OCI-M2 (cell line): ENCODE measurements at regions not wholly inside any gene's neighbourhood (a gene's known extent, or its start where the extent isn't known, plus 50 kb on each side); places are given as distances from the start of the nearest gene placed in this dataset.

Experiments used
- DNase-seq: peaks from one replicate; lab custom pipeline; 2025; ENCODE audit not compliant: unreplicated experiment; lab: John Stamatoyannopoulos, UW

DNA sequence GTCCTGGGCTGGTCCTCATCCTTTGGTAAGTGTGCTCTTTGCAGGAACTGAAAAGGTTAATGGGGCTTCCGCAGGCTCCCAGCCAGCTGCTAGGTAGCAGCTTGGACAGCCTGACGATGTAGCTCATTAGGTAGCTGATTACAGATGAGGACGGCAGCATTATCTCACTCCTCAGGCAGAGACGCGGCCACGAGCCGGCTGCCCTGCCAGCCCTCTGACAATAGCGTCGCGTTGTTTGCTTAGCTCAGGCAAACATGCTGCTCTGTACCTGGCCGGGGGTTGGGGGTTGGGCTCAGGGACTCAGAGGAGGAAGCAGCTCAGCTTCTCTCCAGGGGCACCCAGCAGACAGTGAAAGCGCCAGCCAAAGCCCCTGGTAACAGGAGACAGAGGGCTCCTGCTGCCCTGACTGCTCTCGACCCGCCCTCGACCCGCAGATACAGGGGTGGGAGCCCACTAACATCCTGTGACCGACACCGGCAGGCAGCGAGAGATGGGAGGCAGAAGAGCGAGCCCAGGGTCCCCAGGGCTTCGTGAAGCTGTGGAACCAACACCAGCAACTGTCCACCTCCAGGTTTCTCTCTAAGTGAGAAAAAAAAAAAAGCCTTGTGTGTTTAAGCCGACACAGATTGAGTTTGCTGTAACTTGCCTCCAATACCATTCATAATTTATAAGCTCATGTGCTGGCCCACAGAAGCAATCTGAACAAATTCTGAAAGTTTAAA lies 53.4 kb upstream of the DLK1 start:
- no peak for DNase-seq

DNA sequence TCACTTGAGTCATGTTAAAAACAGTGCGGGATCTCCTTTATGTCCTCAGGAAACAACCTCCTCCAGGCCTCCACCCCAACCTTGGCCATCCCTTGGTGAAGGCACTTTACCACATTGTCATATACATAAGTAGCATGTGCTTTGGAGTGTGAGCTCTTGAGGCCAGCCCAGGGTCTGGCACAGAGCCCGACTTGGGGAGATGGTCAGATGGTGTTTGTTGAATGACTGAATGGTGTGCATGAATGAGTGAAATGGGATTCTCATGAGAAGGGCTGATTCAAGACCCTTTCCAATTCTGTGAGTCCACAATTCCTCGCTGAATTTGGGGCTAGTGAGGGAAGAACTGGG lies 52.9 kb upstream of the DLK1 start:
- no peak for DNase-seq

DNA sequence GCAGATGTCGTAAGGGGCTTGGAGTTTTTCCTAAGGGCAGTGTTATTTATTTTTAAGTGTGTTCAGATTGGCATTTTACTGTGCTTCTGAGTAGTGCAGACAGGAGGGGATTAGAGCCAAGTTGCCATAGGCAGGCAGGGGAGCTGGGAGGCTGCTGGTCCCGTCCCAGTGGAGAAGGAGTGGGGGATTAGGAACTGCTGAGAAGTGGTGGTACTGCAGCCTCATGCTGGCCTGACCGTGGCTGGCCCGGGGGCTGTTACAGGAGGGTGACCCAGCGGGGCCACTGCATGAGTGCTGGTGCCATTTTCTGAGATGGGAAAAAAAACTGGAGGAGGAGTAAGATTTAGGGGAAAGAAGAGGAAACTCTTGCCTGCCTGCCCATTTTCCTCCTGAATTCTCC lies 52.3 kb upstream of the DLK1 start:
- DNase-seq = no peak

DNA sequence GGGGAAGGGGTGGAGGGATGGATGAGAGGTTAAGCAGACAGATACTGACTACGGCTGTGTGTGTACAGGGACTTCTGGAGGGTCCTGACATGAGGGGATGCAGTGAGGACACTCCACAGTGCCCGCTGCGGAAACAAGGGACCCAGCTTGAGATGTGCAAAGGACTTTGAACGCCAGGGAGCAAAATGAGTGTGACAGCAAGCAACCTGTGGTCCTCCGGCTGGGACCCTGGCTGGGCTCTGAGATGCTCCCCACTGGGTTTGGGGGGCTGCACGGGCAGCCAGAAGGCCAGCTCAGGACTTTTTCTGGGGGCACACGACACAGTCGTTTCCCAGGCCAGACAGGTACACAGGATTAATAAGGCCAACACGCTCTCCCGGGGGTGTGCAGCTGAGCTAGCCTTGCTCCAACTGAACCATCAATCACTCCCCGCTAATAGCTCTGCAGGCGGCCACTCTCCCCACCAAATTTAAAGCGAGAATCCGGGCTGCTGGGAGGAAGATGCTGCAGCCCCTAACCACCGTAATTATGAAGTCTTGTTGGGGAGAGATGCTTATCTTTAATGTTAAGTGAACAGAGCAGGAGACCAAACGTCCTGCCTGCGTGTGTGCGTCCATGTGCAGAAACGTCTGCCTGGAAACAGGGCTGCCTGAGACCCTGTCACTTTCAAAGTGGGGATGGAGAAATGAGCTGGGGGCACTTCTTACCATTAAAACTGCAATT lies 51.6 kb upstream of the DLK1 start:
- no peak for DNase-seq

DNA sequence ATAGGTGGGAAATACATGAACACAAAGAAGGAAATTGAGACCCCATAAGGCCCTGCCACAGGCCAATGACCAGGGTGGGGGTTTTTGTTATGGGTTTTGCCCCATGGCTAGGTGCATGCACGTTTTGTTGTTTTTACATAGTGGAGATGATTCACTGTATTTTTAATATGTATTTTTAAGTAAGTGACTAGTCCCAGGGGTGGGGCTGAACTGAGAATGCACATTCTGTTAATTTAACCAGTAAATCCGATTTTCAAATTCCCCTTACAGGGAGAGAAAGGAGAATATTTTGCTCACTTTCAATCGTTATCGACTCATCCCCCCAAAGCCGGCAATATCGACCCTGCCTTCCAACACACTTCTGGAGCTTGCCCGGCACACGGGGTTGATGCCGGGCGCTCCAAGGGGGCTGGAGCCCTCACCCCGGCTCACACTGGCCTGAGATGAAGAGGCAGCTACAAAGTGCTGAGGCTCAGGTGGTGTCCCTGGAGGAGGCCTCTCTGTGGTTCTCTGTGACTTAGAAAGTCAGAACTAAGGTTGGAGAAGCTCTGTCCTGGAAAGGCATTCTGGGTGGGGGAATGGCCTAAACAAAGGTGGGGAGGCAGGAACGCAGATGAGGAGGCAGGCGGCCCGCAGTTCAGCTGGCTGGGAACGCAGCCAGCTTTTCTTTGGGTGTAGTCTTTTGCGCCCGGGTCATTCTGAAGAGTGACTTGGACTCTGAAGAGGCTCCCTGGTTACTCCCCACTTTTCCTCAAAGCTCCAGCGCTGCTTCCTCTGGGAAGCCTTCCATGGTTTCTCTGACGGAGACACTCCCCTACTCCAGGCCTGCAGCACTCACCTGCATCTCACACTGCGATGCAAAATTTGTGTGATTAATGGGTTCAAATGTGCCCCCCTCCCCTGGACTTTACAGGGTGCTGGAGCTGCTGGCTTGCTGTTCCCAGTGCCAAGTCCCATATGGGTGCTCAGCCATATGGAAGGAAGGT lies 50.7 kb upstream of the DLK1 start:
- DNase-seq = no peak
